CD4-positive, alpha-beta T cell treated with Interleukin-17A for 4 hours (primary cell): ENCODE measurements at regions not wholly inside any gene's neighbourhood (a gene's known extent, or its start where the extent isn't known, plus 50 kb on each side); places are given as distances from the start of the nearest gene placed in this dataset.
"Not testable (repeated sequence)": the region's sequence is repeated elsewhere in the genome, so short reads cannot be mapped to it uniquely, and the experiment has no call there.

Experiments used
- DNase-seq: peaks from one replicate; pipeline ENCODE4 v3.0.0-alpha.2; 2020; ENCODE audit warnings: mixed read lengths

DNA sequence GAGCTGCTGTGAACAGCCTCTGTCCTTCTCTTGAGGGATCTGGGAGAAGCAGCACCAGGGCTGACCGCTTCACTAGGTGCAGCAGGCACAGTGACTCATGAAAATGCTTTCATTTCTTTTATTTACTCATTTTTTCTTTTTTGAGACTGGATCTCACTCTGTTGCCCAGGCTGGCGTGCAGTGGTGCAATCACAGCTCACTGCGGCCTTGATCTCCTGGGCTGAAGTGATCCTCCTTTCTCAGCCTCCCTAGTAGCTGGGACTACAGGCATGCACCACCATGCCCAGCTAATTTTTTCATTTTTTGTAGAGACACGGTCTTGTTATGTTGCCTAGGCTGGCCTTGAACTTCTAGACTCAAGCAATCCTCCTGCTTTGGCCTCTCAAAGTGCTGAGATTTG lies 216.8 kb upstream of the EEF2KMT start:
- DNase-seq: no peak

DNA sequence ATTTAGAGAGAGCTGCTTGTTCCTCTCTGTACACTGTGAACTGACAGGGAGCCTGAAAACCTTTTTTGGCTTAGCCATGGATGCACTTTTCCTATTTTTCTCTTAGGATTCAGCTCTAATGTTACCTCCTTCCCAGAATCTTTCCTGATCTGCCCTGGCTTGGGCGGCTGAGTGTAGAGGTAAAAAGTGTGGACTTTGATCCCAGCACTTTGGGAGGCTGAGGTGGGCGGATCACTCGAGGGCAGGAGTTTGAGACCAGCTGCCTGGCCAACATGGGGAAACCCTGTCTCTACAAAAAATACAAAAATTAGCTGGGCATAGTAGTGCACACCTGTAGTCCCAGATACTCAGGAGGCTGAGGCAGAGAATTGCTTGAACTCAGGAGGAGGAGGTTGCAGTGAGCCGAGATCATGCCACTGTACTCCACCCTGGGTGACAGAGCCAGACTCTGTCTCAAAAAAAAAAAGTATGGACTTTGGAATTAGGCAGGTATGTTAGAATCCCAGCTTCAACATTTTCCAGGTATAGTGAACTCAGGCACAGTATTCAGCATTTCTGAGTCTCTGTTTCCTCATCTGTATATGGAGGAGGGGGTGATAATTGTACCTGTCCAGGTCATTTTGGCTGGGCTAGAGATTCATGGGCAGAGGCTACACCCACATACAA lies 212.5 kb upstream of the EEF2KMT start:
- DNase-seq: no peak

GRCh38 chr16:5305023-5305422 lies 207.4 kb upstream of the EEF2KMT start:
- no peak for DNase-seq

- no peak for DNase-seq
Measured at GRCh38 chr16:5302372-5303114, 204.9 kb upstream of the EEF2KMT start.

DNA sequence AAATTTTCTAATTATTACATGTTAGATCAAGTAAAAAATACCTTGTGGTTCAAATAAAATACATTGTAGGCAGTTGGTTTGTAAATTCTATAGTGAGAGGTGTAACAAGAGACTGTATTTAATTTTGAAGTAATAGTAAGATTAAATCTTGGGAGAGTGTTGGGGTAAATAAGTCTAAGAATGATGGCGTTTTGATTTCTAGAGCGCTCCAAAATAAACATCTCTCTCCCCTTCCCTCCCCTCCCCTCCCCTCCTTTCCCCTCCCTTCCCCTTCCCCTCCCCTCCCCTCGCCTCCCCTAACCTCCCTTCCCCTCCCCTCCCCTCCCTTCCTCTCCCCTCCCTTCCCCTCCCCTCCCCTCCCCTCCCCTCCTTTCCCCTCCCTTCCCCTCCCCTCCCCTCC lies 200.6 kb upstream of the EEF2KMT start:
- DNase-seq: no peak

DNA sequence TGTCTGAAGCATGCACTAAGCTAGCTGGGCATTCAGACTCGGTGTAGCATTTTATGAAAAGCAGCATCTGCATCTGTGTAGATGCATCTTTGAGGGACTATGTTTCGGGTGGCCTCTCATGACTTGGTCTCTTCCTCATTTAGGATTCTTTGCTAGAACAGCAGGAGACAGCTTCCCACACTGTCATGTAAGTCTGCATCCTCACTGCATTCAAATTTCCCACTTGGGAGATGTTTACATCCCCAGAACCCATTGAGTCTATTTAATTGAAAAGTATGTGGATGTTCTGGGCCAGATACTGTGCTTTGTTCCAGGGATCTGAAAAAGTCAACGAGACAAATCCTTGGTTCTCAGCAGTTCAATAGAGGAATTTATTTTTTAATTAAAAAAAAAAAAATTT lies 198.6 kb upstream of the EEF2KMT start:
- DNase-seq: no peak

GRCh38 chr16:5295304-5295703 lies 197.7 kb upstream of the EEF2KMT start:
- not testable (repeated sequence) for DNase-seq

DNA sequence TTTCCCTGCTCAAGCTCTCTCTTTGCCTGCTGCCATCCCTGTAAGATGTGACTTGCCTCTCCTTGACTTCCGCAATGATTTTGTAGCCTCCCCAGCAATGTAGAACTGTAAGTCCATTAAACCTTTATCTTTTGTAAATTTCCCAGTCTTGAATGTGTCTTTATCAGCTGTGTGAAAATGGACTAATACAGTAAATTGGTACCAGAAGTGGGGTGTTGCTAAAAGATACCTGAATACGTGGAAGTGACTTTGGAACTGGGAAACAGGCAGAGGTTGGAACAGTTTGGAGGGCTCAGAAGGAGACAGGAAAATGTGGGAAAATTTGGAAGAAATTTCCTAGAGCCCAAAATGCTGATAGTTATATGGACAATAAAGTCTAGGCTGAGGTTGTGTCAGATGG lies 184.6 kb upstream of the EEF2KMT start:
- DNase-seq: not testable (repeated sequence)

DNA sequence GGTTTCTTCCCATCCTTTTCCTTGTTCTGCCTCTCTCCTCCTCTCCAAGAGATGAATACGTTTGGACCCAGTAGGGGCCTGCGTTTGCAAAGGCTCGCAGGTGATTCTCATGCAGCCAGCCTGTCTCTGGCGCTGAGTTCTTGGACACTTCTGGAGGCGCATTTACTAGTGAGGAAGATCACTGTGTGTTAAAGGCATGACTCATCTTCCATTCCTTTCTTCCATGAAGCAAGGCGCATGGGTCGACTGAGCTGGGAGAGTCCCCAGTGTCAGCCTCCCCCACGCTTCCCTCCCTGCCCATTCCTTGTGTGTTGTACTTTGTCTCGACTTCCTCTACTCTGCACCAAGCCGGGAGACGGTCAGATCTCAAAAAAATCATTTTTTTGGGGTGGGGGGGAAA lies 159.9 kb upstream of the EEF2KMT start:
- no peak for DNase-seq

DNA sequence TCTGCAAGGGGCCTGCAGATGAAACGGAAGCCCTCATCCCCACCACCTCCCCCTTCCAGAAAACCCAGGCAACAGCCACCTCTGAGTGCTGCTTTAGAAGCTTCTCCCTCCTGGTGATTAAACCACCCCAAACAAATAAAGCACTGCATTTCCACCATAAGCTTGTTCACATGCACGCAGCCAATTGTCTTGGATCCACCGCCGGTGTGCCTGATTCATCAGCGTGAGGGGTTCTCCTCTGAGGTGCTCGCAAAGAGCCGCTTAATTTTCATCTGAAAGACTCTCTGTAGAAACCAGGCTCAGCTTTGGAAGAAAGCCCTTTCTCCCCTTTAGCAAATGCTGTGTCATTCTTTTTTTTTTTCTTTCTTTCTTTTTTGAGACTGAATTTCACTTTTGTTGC lies 155.2 kb upstream of the EEF2KMT start:
- no peak for DNase-seq

DNA sequence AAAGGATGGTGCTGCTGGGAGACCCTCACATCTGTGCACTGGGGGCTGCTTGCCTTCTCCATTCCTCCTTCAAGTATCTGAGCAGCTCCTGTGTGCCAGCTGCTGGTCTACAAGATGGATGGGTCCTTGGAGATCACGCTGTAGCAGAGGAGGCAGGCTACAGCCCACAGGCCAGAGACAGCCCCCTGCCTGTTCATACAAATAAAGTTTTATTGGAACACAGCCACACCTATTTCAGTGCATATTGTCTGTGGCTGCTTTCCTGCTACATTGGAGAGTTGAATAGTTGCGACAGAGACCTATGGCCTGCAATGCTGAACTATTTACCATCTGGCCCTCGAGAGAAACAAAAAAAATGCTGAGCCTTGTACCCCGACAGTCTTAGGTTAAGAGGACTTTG lies 149.8 kb upstream of the EEF2KMT start:
- not testable (repeated sequence) for DNase-seq

DNA sequence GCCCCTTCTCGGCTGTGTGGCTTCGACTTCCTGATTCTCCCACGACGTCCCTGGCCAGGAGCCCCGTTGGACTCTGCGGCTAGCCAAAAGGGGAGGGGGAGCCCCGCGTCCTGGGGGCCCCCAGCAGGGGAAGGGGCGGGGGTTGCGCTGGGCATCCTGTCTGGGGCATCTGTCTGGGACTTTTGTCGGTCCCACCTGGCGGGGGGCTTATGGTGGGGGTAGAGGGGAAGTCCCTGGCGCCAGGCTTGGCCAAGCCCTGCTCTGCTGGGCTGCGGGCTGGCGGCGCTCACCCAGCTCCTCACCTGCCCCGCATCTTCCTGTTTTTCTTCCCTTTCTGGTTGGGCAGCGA lies 142.7 kb upstream of the EEF2KMT start:
- not testable (repeated sequence) for DNase-seq

- DNase-seq: peak; percentile 53
Measured at GRCh38 chr16:5239472-5240277, 142.1 kb upstream of the EEF2KMT start.

DNA sequence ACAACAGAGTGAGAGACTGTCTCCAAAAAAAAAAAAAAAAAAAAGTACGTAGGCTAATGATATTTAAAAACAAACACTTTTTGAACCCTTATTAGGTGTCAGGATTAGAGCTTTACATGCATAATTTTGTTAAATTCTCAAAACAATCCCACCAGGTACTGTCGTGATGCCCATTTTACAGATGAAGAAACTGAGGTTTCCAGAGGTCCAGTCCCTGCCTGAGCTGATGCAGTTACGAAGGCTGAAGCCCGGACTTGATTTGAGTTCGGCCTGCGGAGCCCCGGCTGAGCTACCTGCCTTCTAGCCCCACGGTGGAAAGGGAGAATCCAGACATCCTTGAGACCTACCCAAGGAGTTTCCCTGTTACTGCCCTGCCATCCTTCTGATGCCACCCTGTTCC lies 137.5 kb upstream of the EEF2KMT start:
- DNase-seq: no peak

- DNase-seq: no peak
Measured at GRCh38 chr16:5234295-5235050, 136.9 kb upstream of the EEF2KMT start.

- DNase-seq: no peak
Measured at GRCh38 chr16:5231246-5231759, 133.7 kb upstream of the EEF2KMT start.

GRCh38 chr16:5228369-5228768 lies 130.8 kb upstream of the EEF2KMT start:
- DNase-seq: no peak

DNA sequence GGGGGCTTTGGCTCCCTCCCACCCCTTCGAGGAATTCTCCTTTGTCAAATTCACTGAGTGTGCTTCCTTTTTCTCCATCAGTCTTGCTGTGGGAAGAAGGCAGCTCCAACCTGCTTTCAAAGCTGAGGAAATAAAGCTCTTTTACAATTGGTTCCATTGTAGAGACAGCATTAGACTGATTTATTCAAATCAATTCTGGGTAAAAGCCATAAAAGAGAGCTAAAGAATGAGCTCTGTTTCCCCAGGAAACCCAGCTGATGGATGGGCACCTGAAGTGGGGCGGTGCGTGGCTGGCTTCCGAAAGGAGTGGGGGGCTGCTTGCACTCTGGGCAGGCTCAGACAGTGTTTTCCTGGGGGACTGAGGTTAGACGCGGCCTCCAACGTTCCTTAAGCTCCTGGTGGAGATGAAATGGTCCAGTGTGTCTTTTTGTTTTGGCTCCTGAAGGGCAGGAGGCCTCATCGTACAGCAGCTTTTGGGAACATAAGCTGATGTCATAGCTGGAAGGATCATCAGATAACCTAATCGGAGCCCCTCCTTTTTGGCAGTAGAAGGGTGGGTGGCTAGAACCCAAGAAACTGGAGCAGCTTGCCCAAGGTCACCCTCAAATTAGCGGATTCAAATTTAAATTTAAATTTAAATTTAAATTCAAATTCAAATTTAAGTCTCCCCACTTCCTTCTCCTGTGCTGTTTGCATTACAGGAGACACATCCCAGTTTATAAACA lies 128.5 kb upstream of the EEF2KMT start:
- DNase-seq: no peak

- DNase-seq: no peak
Measured at GRCh38 chr16:5222761-5223160, 125.2 kb upstream of the EEF2KMT start.

DNA sequence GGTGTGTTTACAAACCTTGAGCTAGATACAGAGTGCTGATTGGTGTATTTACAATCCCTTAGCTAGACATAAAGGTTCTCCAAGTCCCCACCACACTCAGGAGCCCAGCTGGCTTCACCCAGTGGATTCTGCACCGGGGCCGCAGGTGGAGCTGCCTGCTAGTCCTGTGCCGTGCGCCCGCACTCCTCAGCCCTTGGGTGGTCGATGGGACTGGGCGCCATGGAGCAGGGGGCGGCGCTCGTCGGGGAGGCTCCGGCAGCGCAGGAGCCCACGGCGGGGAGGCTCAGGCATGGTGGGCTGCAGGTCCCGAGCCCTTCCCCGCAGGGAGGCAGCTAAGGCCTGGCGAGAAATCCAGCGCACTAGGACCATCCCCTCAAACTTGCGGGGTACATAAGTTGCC lies 124.2 kb upstream of the EEF2KMT start:
- DNase-seq: not testable (repeated sequence)

DNA sequence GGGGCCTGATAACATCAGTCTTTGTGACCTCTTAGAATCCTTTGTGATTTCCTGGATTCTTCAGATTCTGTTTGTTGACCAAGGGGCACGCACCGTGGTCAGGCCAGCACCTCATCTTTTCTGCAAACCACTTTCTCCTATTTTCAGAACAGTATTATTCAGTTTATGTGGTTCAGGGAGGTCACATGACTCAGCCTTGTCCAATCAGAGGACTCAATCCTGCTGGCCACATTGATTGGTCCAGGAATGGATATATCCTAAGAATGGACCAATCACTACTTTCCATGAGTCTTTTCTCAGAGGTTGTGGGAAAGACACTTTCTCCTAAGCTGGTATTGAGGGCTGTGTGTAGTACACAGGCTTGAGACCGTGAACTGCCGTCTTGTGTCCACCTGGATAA lies 123.1 kb upstream of the EEF2KMT start:
- DNase-seq: no peak

GRCh38 chr16:5216441-5217080 lies 119.0 kb upstream of the EEF2KMT start:
- no peak for DNase-seq
